Limb (tissue), 2 donors: ENCODE measurements at regions not wholly inside any gene's neighbourhood (a gene's known extent, or its start where the extent isn't known, plus 50 kb on each side); places are given as distances from the start of the nearest gene placed in this dataset.

Source experiments
- DNase-seq, 2 donors: peaks; one replicate each; pipeline ENCODE4 v3.0.0-alpha.2; 2016; ENCODE audit errors: extremely low spot score in 2 of 2

DNA sequence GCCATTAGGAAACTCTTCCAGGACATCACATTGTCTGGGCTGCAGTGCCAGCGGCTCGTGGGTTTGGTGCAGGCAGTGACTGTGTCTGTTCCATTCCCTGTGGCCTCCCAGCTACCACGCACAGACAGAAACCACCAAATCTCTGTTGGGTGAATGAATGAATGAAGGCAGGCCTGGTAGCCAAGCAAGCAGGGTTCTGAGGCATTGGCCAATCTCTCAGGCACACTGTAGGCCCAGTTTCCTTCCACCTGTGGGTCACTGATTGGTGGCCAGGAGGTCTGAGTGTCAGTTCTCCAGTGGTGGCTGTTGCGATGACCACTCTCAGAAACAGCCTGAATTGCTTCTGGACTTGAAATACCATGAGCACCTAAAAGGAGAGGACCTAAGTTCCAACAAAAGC, 59.4 kb upstream of the CTBP2 start:
- no peak for DNase-seq

DNA sequence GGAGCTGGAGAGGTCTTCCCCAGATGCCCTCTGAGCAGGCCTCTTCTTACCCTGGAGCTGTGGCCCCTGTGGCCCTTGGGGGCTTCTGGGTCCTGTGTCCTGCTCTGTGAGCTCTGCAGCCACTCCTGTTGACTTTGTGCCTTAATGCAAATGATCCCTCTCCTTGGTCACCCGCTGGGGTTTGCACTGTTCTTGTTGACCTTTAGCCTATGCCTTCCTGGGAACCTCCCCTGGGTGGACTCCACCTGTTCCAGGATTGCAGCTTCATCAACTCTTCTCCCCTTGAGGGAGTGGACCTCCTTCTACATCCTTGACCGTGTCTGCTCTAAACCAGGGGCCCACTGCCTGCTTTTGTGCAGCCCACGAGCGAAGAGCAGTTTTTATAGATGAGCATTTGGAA, 58.6 kb upstream of the CTBP2 start:
- no peak for DNase-seq

DNA sequence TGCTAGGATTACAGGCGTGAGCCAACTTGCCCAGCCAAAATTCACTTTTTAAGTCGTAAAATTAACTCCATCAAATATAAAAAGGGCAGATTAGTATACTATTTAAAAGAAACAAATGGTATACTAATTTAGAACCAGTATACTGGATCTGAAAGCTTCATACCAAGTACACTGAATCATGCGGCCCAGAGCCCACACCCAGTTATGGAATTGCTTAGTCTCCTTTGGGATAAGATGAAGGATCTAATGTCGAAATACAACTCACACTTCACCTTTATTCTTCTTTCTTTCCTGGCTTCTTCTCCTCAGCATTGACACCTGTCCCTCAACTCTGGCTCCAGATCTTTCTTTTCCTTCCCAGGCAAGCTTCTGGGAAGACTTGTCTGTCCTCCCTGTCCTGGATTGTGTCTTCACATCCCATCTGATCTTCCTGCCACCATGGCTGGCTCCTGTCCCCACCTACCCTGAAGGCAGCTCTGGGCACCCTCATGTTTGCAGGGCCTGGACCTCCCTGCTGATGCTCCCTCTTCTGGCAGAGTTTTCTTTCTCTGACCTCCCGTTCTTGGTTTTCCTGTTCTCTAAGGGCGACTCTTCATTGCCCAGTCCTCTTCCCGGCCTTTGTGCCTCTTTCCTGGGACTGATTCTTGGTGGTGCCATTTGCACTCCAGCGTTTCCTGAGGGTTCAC, 57.8 kb upstream of the CTBP2 start:
- no peak for DNase-seq

DNA sequence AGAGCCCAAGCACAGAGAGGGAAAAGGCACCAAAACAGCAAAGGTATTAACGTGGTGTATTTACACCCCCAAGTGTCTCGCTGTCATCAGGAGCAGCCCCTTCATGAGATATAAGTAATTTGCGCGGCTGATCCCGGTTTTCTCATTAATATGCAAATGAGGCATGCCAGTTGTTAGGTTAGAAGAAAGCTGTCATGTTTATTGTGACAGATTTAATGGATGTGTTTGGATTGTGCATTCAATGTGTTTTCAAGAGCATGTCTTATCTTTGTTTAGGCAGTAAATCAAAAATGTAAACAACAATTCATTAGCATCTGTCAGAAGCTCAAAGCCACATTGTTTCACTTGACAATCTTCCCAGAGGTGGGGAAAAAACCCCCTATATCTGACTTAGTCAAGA, 56.5 kb upstream of the CTBP2 start:
- DNase-seq: no peak

DNA sequence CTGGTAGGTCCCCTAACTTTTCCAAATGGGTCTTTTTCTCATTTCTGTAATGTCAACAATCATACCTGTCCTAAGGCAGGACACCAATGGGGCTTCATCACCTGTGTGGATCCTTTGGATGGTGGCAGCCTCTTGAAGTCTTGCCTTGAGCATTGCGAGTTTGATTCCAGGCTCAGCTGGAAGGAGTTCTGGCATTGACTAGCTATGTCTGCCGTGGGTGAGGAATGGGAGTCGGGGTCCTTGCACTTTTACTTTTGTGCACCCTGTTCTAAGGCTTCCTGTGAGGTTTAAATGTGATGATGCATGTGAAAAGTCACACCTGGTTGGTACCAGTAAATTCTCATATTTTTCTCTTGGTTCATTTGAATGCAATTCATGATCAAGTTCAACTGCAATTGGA, 55.9 kb upstream of the CTBP2 start:
- DNase-seq: no peak

DNA sequence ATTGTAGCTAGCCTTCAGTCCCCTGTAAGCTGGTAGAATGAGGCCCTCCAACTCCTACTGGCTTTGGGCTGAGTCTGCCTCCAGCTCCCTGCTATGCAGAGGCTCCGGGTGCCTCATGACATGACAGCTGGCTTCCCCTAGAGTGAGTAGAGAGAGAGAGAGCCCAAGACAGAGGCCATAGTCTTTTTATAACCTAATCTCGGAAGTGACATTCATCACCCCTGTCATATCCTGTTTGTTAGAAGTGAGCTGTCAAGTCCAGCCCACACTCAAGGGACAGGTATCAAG, 53.9 kb upstream of the CTBP2 start:
- DNase-seq: no peak

DNA sequence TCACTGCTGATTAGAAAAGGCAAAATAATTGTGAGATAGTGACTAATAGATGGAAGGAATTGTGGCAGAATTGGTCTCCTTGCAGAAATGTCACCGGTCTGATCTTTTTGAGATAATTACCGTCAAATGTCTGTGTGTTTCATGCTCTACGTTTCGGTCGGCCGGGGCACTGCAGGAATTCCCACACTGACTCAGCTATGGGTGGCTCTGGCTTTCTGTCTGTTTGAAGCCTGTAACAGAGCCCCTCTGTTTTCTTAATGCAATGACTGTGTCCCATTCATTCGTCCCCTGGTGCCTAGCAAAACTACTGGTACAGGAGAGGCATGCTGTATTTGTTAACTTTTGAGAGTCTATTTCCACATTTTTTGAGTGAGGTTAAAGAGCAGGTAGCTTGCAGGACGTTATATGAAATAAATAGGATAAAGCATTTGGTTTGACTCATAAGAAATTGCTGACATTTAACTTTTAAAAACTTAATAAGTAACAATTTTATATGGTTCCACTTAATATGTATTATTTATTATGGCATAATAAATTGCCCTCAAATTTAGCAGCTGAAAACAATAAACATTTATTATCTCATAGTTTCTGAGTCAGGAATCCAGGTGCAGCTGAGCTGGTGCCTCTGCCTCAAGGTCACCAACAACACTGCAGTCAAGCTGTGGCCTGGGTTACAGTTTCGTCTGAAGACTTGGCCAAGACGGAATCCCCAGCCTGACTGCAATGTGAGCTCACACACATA, 53.3 kb upstream of the CTBP2 start:
- no peak for DNase-seq

DNA sequence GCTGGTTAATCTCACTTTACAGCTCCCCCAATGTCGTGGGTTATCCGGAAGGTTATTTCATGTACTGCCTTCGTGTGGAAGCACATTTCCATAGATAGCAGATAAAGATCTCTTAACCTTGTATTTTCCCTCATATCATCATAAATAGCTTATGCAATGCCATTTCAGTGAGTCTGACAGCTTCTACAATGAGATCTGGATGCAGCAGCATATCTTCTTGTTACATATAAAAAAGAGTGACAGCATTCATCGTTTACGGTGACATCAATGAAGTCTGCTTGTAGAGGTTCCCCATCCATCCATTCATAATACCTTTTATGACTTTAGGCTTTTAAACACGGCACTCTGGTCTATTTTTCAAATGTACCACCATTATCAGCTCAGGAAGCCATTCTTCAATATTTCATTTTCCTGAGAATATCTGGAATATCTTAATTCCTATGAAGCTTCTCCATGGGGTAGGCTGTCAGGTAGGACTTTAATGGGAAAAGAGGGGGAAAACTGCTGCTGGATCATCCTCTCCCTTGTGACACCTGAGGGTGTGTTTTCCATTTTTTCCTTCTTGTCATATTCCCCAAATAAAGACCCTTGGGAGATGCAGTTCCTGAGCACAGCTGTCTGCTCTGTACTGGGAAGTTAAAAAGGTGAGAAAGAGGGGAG, 51.9 kb upstream of the CTBP2 start:
- no peak for DNase-seq
